ENCODE measurements at regions not wholly inside any gene's neighbourhood (a gene's known extent, or its start where the extent isn't known, plus 50 kb on each side); places are given as distances from the start of the nearest gene placed in this dataset.
A peak's percentile ranks its signal among the peaks of the same experiment; 100 is the strongest.

DNA sequence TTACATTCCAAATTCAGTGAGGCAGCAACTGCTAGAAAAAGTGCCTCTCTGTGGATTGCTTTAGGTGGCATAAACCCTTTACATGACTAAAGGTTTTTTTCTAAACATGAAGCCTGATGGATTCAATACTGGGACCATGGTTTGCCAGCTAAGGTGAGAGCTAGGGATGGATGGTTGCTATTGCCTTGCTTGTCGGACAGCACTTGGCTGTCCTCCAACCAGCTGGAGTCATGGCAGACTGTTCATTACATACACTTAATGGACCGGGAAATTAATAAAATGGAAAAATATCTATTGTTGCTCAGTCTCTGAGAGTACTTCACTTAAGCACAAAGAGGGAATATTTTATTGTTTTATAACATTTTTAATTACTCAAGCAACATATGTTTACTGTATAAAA, 116.9 kb upstream of the TRPC7 start:
- ChIA-PET POLR2A (ENCODE audit: partially characterized antibody) (no interaction called here), CTCF (ENCODE audit: partially characterized antibody) (no interaction called here)
- no peak overlapping the region for H4K5ac ChIP-seq (ENCODE audit: insufficient read length, low read depth, low read length)
- no peak overlapping the region for H3K56ac ChIP-seq (replicated peaks; ENCODE audit: insufficient read length, low read depth, low read length)
- no peak overlapping the region for H3K4me2 ChIP-seq (ENCODE audit: insufficient read depth in 1 of 2, low read depth in 2 of 2, low read length in 2 of 2)
- H4K91ac ChIP-seq (replicated peaks; ENCODE audit: insufficient read length, low read length), result no peak overlapping the region
- H2BK120ac ChIP-seq (replicated peaks; ENCODE audit: low read depth, low read length), result no peak overlapping the region
- no peaks in the 10 kb centered on the region for H3K79me2 ChIP-seq (ENCODE audit: control insufficient read depth in 1 of 2, insufficient read depth in 2 of 2, low read length in 2 of 2)
- no peak for FAIRE-seq
- H4K20me1 ChIP-seq (replicated peaks in 1 of 2; ENCODE audit: control insufficient read depth in 1 of 2, insufficient read depth in 2 of 2, low read length in 2 of 2), result no peaks in the 10 kb centered on the region
- H3K23ac ChIP-seq (ENCODE audit: insufficient read length), result no peak overlapping the region
- no peaks in the 10 kb centered on the region for H3K27me3 ChIP-seq (replicated peaks in 1 of 4; ENCODE audit: control insufficient read depth in 3 of 4, extremely low read depth in 1 of 4, insufficient read depth in 3 of 4, low read length in 3 of 4)
- DNase-seq (ENCODE audit: low read depth in 1 of 2, low spot score in 2 of 2), result no peak
- no peak overlapping the region for H2BK15ac ChIP-seq (ENCODE audit: low read length)
- H3K9me3 ChIP-seq (ENCODE audit: insufficient read depth in 2 of 2, low read depth in 1 of 2, low read length in 1 of 2), result no peaks in the 10 kb centered on the region
- no peak overlapping the region for H3K18ac ChIP-seq (ENCODE audit: extremely low read depth, low read length)
- no peak overlapping the region for H2BK20ac ChIP-seq (ENCODE audit: low read length)
- H3K4me3 ChIP-seq (ENCODE audit: extremely low read depth in 1 of 4, insufficient read depth in 2 of 4, low read depth in 3 of 4, low read length in 4 of 4), result no peak overlapping the region
- no peaks in the 10 kb centered on the region for H3K79me1 ChIP-seq (ENCODE audit: low read depth, low read length)
- H2AFZ ChIP-seq (ENCODE audit: low read length), result peak overlapping the region; percentile 71; the same call in 1 of the 2 replicates
- no peak overlapping the region for H3K14ac ChIP-seq (ENCODE audit: insufficient read length)
- H3K4me1 ChIP-seq (replicated peaks in 1 of 4; ENCODE audit: control insufficient read depth in 3 of 4, insufficient read depth in 4 of 4, low read length in 3 of 4), result no peaks in the 10 kb centered on the region
- H2BK5ac ChIP-seq (ENCODE audit: low read depth, low read length), result no peak overlapping the region
- no peak overlapping the region for H3K4ac ChIP-seq (replicated peaks; ENCODE audit: insufficient read length, low read depth, low read length)
- H3K36me3 ChIP-seq (ENCODE audit: control insufficient read depth in 2 of 4, insufficient read depth in 4 of 4, low read length in 3 of 4), result no peaks in the 10 kb centered on the region
- no peak overlapping the region for H2AK5ac ChIP-seq (ENCODE audit: low read depth, low read length)
- no peaks in the 10 kb centered on the region; the same call in 1 of the 2 replicates for H3K23me2 ChIP-seq (ENCODE audit: low read depth, low read length)
- H4K8ac ChIP-seq (ENCODE audit: extremely low read depth, insufficient read depth, low read length), result no peak overlapping the region
- no peak overlapping the region for H3K27ac ChIP-seq (ENCODE audit: low read depth, low read length)
- H2BK12ac ChIP-seq (ENCODE audit: low read depth, low read length), result no peak overlapping the region
- 90% methylated on average over 2 of the region's 2 CpGs; no CpG with 5 or more reads in 1 of the 2 experiments for WGBS, 2 experiments (ENCODE audit: extremely low coverage in 1 of 2, insufficient coverage in 1 of 2, insufficient read length in 1 of 2, insufficient replicate concordance in 2 of 2, low coverage in 1 of 2, low lambda C conversion rate in 2 of 2, missing lambda C conversion rate in 1 of 2)
- no peak overlapping the region for H3K9ac ChIP-seq (replicated peaks in 1 of 4; ENCODE audit: extremely low read depth in 1 of 4, low read depth in 3 of 4, low read length in 3 of 4)
- TF ChIP-seq RFX5 (IDR thresholded peaks at IDR 0.05; ENCODE audit: borderline replicate concordance, low read depth, low read length) (no peak), TAF1 (IDR thresholded peaks at IDR 0.05; ENCODE audit: low read depth, low read length) (no peak), POU5F1 (IDR thresholded peaks at IDR 0.05; ENCODE audit: low read depth, low read length) (no peak), CTBP2 (IDR thresholded peaks at IDR 0.05; ENCODE audit: borderline replicate concordance, insufficient read depth, insufficient read length, low read length) (no peak), TEAD4 (IDR thresholded peaks at IDR 0.05; ENCODE audit: low read depth, low read length) (no peak)
- TF ChIP-seq, protein P1, sequence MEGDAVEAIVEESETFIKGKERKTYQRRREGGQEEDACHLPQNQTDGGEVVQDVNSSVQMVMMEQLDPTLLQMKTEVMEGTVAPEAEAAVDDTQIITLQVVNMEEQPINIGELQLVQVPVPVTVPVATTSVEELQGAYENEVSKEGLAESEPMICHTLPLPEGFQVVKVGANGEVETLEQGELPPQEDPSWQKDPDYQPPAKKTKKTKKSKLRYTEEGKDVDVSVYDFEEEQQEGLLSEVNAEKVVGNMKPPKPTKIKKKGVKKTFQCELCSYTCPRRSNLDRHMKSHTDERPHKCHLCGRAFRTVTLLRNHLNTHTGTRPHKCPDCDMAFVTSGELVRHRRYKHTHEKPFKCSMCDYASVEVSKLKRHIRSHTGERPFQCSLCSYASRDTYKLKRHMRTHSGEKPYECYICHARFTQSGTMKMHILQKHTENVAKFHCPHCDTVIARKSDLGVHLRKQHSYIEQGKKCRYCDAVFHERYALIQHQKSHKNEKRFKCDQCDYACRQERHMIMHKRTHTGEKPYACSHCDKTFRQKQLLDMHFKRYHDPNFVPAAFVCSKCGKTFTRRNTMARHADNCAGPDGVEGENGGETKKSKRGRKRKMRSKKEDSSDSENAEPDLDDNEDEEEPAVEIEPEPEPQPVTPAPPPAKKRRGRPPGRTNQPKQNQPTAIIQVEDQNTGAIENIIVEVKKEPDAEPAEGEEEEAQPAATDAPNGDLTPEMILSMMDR (IDR thresholded peaks at IDR 0.05; ENCODE audit: control extremely low read depth in 1 of 3, insufficient read depth in 1 of 3, low read depth in 1 of 3, low read length in 3 of 3), result no peak

Measured in H1 (cell line).